Adrenal gland (tissue), 9 donors: ENCODE measurements at regions not wholly inside any gene's neighbourhood (a gene's known extent, or its start where the extent isn't known, plus 50 kb on each side); places are given as distances from the start of the nearest gene placed in this dataset.

Experiments
- DNase-seq, 7 donors: peaks; one replicate each; pipeline ENCODE4 v3.0.0-alpha.2; 2019 to 2020
- H3K27ac ChIP-seq, 5 donors: fragments of 200-600 bp; sonication (generic) in 4 of 5; 1 replicate in 3 of 5; 2 replicates in 2 of 5; pipeline versions ENCODE4 v1.5.1 to v1.8.0; 2016 to 2020; ENCODE audit warnings: mild to moderate bottlenecking in 1 of 5
- H3K27me3 ChIP-seq: fragments of 200-600 bp; 2 replicates; pipeline ENCODE4 v1.8.0; 2021
- H3K36me3 ChIP-seq, 2 donors: fragments of 200-600 bp; replicated peaks in 1 of 2; 1 replicate in 1 of 2; 2 replicates in 1 of 2; pipeline versions ENCODE4 v1.5.1 to v1.8.0; 2018 to 2022
- H3K4me1 ChIP-seq, 2 donors: fragments of 200-600 bp; replicated peaks in 1 of 2; 1 replicate in 1 of 2; 2 replicates in 1 of 2; pipeline versions ENCODE4 v1.5.1 to v1.8.0; 2018 to 2021
- H3K4me3 ChIP-seq, 4 donors: fragments of 200-600 bp; sonication (generic) in 3 of 4; one replicate each; pipeline ENCODE4 v1.5.1; 2016 to 2018
- H3K9me3 ChIP-seq, 3 donors: fragments of 200-600 bp; sonication (generic) in 1 of 3; replicated peaks in 1 of 3; 1 replicate in 2 of 3; 2 replicates in 1 of 3; pipeline versions ENCODE4 v1.5.1 to v1.8.0; 2016 to 2021
- POLR2A ChIP-seq, 2 donors: fragments of 450-650 bp; IDR thresholded peaks; one replicate each; pipeline ENCODE4 v1.6.1; 2017; ENCODE audit warnings: antibody characterized with exemption in 2 of 2, mild to moderate bottlenecking in 2 of 2, moderate library complexity in 1 of 2
- WGBS, 4 donors: extraction: QIAGEN DNeasy Blood & Tissue Kit in 2 of 4; methylation state at CpG; one replicate each; pipeline versions ENCODE4 v1.1.5 to v1.1.7; 2013 to 2017; 5-methylcytosine and 5-hydroxymethylcytosine counted together
- intact Hi-C, 2 donors: fragments of 100-400 bp; cut with DNase I; formaldehyde crosslinking; loops; one replicate each; pipeline versions ENCODE4 v1.14.1 to v1.15.0; 2022 to 2023
- TF ChIP-seq, protein P1 (sequence below), 6 experiments: fragments of 450-650 bp in 4 of 6; fragments of 200-600 bp in 2 of 6; sonication (generic) in 1 of 6; IDR thresholded peaks; 1 replicate in 5 of 6; 2 replicates in 1 of 6; pipeline versions ENCODE4 v1.5.1 to v1.8.0; 2016 to 2021; ENCODE audit warnings: antibody characterized with exemption in 6 of 6, mild to moderate bottlenecking in 2 of 6, moderate library complexity in 1 of 6
- donor health status: healthy with polysubstance abuse.
- donor health status: Bipolar disorder and iron deficiency.
- donor health status: DM: yes; HTN: yes; CAD: no.
- donor health status: DM: no; HTN: no; CAD: no.
- donor health status: DM: no; HTN: no; CAD: no.

DNA sequence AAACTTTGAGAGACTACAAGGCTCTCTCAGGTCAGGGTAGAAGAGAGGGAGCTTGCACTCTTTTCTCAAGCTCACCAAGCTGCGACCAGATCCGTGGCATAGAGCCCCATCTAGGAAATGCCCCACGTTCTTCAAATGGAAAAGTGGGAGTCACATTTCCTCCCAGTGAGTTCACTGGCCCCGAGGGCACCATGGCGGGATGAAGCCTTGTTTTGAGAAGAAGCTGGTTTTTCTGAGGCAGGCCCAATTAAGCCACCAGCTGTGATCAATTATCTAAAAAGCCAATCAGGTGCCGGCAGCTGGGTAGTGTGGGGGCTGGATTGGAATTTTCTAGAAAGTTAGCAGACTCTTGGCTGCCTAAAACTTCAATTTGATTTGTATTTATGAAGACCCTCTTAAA lies 101.4 kb downstream of the ZNF365 start:
- WGBS, 4 donors: 70 to 83% (median 76%) methylated on average over 6 of the region's 6 CpGs
- intact Hi-C loops: no loop called here
- no peaks in the 10 kb centered on the region for H3K36me3 ChIP-seq
- H3K9me3 ChIP-seq: no peaks in the 10 kb centered on the region
- TF ChIP-seq, protein P1, sequence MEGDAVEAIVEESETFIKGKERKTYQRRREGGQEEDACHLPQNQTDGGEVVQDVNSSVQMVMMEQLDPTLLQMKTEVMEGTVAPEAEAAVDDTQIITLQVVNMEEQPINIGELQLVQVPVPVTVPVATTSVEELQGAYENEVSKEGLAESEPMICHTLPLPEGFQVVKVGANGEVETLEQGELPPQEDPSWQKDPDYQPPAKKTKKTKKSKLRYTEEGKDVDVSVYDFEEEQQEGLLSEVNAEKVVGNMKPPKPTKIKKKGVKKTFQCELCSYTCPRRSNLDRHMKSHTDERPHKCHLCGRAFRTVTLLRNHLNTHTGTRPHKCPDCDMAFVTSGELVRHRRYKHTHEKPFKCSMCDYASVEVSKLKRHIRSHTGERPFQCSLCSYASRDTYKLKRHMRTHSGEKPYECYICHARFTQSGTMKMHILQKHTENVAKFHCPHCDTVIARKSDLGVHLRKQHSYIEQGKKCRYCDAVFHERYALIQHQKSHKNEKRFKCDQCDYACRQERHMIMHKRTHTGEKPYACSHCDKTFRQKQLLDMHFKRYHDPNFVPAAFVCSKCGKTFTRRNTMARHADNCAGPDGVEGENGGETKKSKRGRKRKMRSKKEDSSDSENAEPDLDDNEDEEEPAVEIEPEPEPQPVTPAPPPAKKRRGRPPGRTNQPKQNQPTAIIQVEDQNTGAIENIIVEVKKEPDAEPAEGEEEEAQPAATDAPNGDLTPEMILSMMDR (IDR thresholded peaks at IDR 0.05): no peak
- TF ChIP-seq POLR2A (IDR thresholded peaks at IDR 0.05): no peak
- no peaks in the 10 kb centered on the region for H3K4me1 ChIP-seq
- no peak overlapping the region for H3K27ac ChIP-seq
- no peak for DNase-seq
- H3K4me3 ChIP-seq: no peak overlapping the region
- H3K27me3 ChIP-seq: no peaks in the 10 kb centered on the region

DNA sequence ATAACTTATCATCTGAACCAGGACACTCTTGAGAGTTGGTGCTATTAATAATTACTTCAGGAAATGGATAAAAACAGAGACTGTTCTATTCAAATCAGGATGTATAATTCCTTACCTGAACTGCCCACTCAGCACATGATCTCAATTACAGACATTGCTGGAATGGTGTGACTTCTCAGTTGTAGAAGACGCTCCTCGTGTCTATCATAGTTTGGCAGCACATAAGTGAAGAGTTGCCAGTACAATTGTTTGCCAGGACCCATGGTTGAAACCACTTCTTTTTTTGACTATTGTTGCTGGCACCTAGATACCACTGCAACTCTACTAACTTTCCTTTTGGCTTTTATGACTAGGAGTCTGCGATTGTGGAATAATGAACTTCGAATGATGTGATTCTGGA lies 105.4 kb downstream of the ZNF365 start:
- Histone ChIP-seq H3K4me1 (no peaks in the 10 kb centered on the region), H3K9me3 (no peaks in the 10 kb centered on the region), H3K36me3 (no peaks in the 10 kb centered on the region), H3K27ac (no peak overlapping the region), H3K4me3 (no peak overlapping the region), H3K27me3 (no peaks in the 10 kb centered on the region)
- 79 to 84% (median 82%) methylated on average over 4 of the region's 4 CpGs for WGBS, 4 donors
- no peak for DNase-seq
- no peak for TF ChIP-seq POLR2A (IDR thresholded peaks at IDR 0.05)
- TF ChIP-seq, protein P1 (IDR thresholded peaks at IDR 0.05): no peak
- intact Hi-C loops: no loop called here

DNA sequence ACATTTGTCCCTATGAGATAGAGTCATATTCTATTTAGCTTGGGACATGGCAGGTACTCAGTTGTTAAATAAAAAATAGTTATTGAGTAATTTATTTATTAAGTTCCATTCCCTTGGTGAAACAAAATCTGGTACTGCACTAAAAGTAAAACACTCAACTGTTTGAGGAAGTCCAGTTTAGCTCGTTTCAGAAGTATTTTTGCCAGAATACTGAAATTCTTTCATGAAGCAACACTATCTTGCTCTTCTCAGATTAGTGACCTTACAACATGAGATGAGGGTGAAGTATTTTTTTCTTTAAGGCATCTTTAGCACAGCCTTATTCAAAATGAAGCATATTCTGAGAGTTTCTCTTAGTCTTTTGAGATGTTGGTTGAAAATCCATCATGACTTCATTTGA lies 106.0 kb downstream of the ZNF365 start:
- Histone ChIP-seq H3K27me3 (no peaks in the 10 kb centered on the region), H3K4me1 (no peaks in the 10 kb centered on the region), H3K36me3 (no peaks in the 10 kb centered on the region), H3K9me3 (no peaks in the 10 kb centered on the region), H3K27ac (no peak overlapping the region), H3K4me3 (no peak overlapping the region)
- DNase-seq: no peak
- TF ChIP-seq POLR2A (IDR thresholded peaks at IDR 0.05): no peak
- TF ChIP-seq, protein P1 (IDR thresholded peaks at IDR 0.05): no peak
- intact Hi-C loops: no loop called here
- 11 to 28% (median 20%) methylated on average over 1 of the region's 1 CpG for WGBS, 4 donors

DNA sequence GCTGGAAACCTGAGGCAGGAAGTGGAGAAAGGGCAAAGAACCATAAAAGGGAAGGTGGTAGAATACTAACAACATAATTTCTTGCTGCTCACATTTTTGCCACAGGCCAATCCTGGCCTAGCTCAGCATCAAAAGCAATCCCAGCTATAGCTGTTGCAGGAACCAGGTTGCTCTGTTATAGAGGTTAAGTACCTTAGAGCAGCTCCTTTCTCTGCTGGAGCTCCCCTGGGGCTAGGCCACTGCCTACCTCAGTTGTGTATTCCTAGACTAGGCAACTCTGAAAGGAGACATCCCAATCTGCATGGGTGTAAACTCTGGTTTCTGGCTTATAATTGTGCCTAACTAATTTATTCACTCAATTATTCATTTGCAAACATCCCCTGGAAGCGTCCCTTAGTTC lies 108.4 kb downstream of the ZNF365 start:
- no peaks in the 10 kb centered on the region for H3K27me3 ChIP-seq
- no peak for DNase-seq
- H3K36me3 ChIP-seq: no peaks in the 10 kb centered on the region
- no peaks in the 10 kb centered on the region for H3K9me3 ChIP-seq
- no peaks in the 10 kb centered on the region for H3K4me1 ChIP-seq
- intact Hi-C loops: no loop called here
- TF ChIP-seq, protein P1 (IDR thresholded peaks at IDR 0.05): no peak
- TF ChIP-seq POLR2A (IDR thresholded peaks at IDR 0.05): no peak
- 29 to 76% (median 65%) methylated on average over 1 of the region's 1 CpG for WGBS, 4 donors
- no peak overlapping the region for H3K4me3 ChIP-seq
- no peak overlapping the region for H3K27ac ChIP-seq
